H1 (cell line): ENCODE measurements at regions not wholly inside any gene's neighbourhood (a gene's known extent, or its start where the extent isn't known, plus 50 kb on each side); places are given as distances from the start of the nearest gene placed in this dataset.

Experiments used
- CTCF ChIA-PET: fragments of 300-600 bp; sonication (Branson Sonifier 250); formaldehyde crosslinking; loops from one replicate; lab custom pipeline; 2021; ENCODE audit not compliant: partially characterized antibody; lab: Charles Lee
- POLR2A ChIA-PET: fragments of 300-600 bp; sonication (Branson Sonifier 250); formaldehyde crosslinking; loops from one replicate; lab custom pipeline; 2021; ENCODE audit warnings: inconsistent platforms; ENCODE audit not compliant: partially characterized antibody; lab: Charles Lee
- DNase-seq, 2 experiments: peaks; one replicate each; pipeline versions ENCODE4 v3.0.0 to v3.0.0-alpha.2; 2010 to 2022; ENCODE audit warnings: low spot score in 2 of 2, low read depth in 1 of 2, mixed read lengths in 1 of 2
- FAIRE-seq: peaks from 2 replicates; lab custom pipeline; 2011; peaks lifted over from hg19 to GRCh38; lab: Jason Lieb, UNC
- H2AFZ ChIP-seq: 2 replicates; pipeline ENCODE4 v1.8.1; 2012; ENCODE audit warnings: low read length, inconsistent platforms
- H2AK5ac ChIP-seq: 2 replicates; pipeline ENCODE4 v1.6.1; 2013; ENCODE audit warnings: low read depth, low read length
- H2BK120ac ChIP-seq: replicated peaks from 2 replicates; pipeline ENCODE3; 2013; ENCODE audit warnings: low read depth, low read length, inconsistent platforms
- H2BK12ac ChIP-seq: 2 replicates; pipeline ENCODE4 v1.6.1; 2013; ENCODE audit warnings: low read depth, low read length
- H2BK15ac ChIP-seq: 2 replicates; pipeline ENCODE4 v1.6.1; 2013; ENCODE audit warnings: low read length
- H2BK20ac ChIP-seq: 2 replicates; pipeline ENCODE4 v1.6.1; 2013; ENCODE audit warnings: low read length
- H2BK5ac ChIP-seq: 2 replicates; pipeline ENCODE4 v1.6.1; 2013; ENCODE audit warnings: low read depth, low read length
- H3K14ac ChIP-seq: 2 replicates; pipeline ENCODE4 v1.6.1; 2013; ENCODE audit warnings: inconsistent platforms; ENCODE audit not compliant: insufficient read length
- H3K18ac ChIP-seq: 2 replicates; pipeline ENCODE4 v1.6.1; 2013; ENCODE audit warnings: low read length; ENCODE audit errors: extremely low read depth
- H3K23ac ChIP-seq: 2 replicates; pipeline ENCODE4 v1.6.1; 2013; ENCODE audit warnings: inconsistent platforms; ENCODE audit not compliant: insufficient read length
- H3K23me2 ChIP-seq: 2 replicates; pipeline ENCODE4 v1.6.1; 2013; ENCODE audit warnings: low read depth, low read length
- H3K27ac ChIP-seq: 2 replicates; pipeline ENCODE4 v1.6.1; 2011; ENCODE audit warnings: low read depth, low read length, inconsistent platforms
- H3K27me3 ChIP-seq, 4 experiments: replicated peaks in 1 of 4; 1 replicate in 1 of 4; 2 replicates in 3 of 4; pipeline versions ENCODE4 v1.6.1 to v1.8.1; 2011 to 2013; ENCODE audit warnings: low read length in 3 of 4, mild to moderate bottlenecking in 3 of 4, inconsistent platforms in 2 of 4, mixed read lengths in 2 of 4, moderate library complexity in 1 of 4; ENCODE audit not compliant: control insufficient read depth in 3 of 4, insufficient read depth in 3 of 4; ENCODE audit errors: extremely low read depth in 1 of 4
- H3K36me3 ChIP-seq, 4 experiments: 2 replicates each; pipeline versions ENCODE4 v1.6.1 to v1.8.1; 2011 to 2013; ENCODE audit warnings: mild to moderate bottlenecking in 4 of 4, low read length in 3 of 4, moderate library complexity in 2 of 4, control low read depth in 1 of 4, inconsistent platforms in 1 of 4; ENCODE audit not compliant: insufficient read depth in 4 of 4, control insufficient read depth in 2 of 4
- H3K4ac ChIP-seq: replicated peaks from 2 replicates; pipeline ENCODE3; 2013; ENCODE audit warnings: low read length, low read depth, mixed read lengths, inconsistent platforms; ENCODE audit not compliant: insufficient read length
- H3K4me1 ChIP-seq, 4 experiments: replicated peaks in 1 of 4; 1 replicate in 1 of 4; 2 replicates in 3 of 4; pipeline versions ENCODE4 v1.6.1 to v1.8.1; 2011 to 2013; ENCODE audit warnings: low read length in 3 of 4, inconsistent platforms in 2 of 4, mixed read lengths in 1 of 4; ENCODE audit not compliant: insufficient read depth in 4 of 4, control insufficient read depth in 3 of 4
- H3K4me2 ChIP-seq, 2 experiments: 2 replicates each; pipeline versions ENCODE4 v1.6.1 to v1.8.1; 2011 to 2013; ENCODE audit warnings: low read depth in 2 of 2, low read length in 2 of 2, control low read depth in 1 of 2, inconsistent platforms in 1 of 2, mild to moderate bottlenecking in 1 of 2; ENCODE audit not compliant: insufficient read depth in 1 of 2
- H3K4me3 ChIP-seq, 4 experiments: fragments of 200-600, 300-600 bp in 1 of 4; sonication (generic), shearing (Covaris generic), sonication (Bioruptor Twin) in 1 of 4; 2 replicates each; pipeline versions ENCODE4 v1.5.1 to v1.8.1; 2011 to 2016; ENCODE audit warnings: low read length in 4 of 4, low read depth in 3 of 4, control low read depth in 2 of 4, inconsistent platforms in 2 of 4, mild to moderate bottlenecking in 2 of 4, mixed read lengths in 1 of 4, moderate library complexity in 1 of 4; ENCODE audit not compliant: insufficient read depth in 2 of 4; ENCODE audit errors: extremely low read depth in 1 of 4
- H3K56ac ChIP-seq: replicated peaks from 2 replicates; pipeline ENCODE3; 2013; ENCODE audit warnings: low read depth, mild to moderate bottlenecking, mixed read lengths, low read length, inconsistent platforms; ENCODE audit not compliant: insufficient read length
- H3K79me1 ChIP-seq: 2 replicates; pipeline ENCODE4 v1.6.1; 2013; ENCODE audit warnings: low read depth, low read length, control low read depth
- H3K79me2 ChIP-seq, 2 experiments: 2 replicates each; pipeline versions ENCODE4 v1.6.1 to v1.8.1; 2012 to 2013; ENCODE audit warnings: low read length in 2 of 2, mild to moderate bottlenecking in 2 of 2, inconsistent platforms in 1 of 2; ENCODE audit not compliant: insufficient read depth in 2 of 2, control insufficient read depth in 1 of 2
- H3K9ac ChIP-seq, 4 experiments: replicated peaks in 1 of 4; 1 replicate in 1 of 4; 2 replicates in 3 of 4; pipeline versions ENCODE4 v1.6.1 to v1.8.1; 2011 to 2013; ENCODE audit warnings: low read depth in 3 of 4, low read length in 3 of 4, control low read depth in 2 of 4, mild to moderate bottlenecking in 2 of 4, moderate library complexity in 2 of 4, inconsistent platforms in 1 of 4; ENCODE audit errors: extremely low read depth in 1 of 4
- H3K9me3 ChIP-seq, 2 experiments: 2 replicates each; pipeline versions ENCODE4 v1.6.1 to v1.8.1; 2012 to 2013; ENCODE audit warnings: mild to moderate bottlenecking in 2 of 2, moderate library complexity in 2 of 2, control low read depth in 1 of 2, inconsistent platforms in 1 of 2, low read depth in 1 of 2, low read length in 1 of 2, mixed read lengths in 1 of 2; ENCODE audit not compliant: insufficient read depth in 2 of 2
- H4K20me1 ChIP-seq, 2 experiments: replicated peaks in 1 of 2; 2 replicates each; pipeline versions ENCODE3 to v1.8.1; 2011 to 2013; ENCODE audit warnings: inconsistent platforms in 2 of 2, low read length in 2 of 2, mild to moderate bottlenecking in 1 of 2; ENCODE audit not compliant: insufficient read depth in 2 of 2, control insufficient read depth in 1 of 2
- H4K5ac ChIP-seq: 2 replicates; pipeline ENCODE4 v1.6.1; 2013; ENCODE audit warnings: low read length, low read depth, mixed read lengths, inconsistent platforms; ENCODE audit not compliant: insufficient read length
- H4K8ac ChIP-seq: 2 replicates; pipeline ENCODE4 v1.8.0; 2013; ENCODE audit warnings: mild to moderate bottlenecking, moderate library complexity, low read length, inconsistent platforms; ENCODE audit not compliant: insufficient read depth; ENCODE audit errors: extremely low read depth
- H4K91ac ChIP-seq: replicated peaks from 2 replicates; pipeline ENCODE3; 2013; ENCODE audit warnings: low read length, mixed read lengths, inconsistent platforms; ENCODE audit not compliant: insufficient read length
- ASH2L ChIP-seq: fragments of 200-600, 300-600 bp; sonication (generic); IDR thresholded peaks from one replicate; pipeline ENCODE4 v1.7.1; 2017; ENCODE audit warnings: low read length
- BCL11A ChIP-seq, 2 experiments: IDR thresholded peaks; one replicate each; pipeline ENCODE4 v1.6.1; 2011; ENCODE audit warnings: low read depth in 2 of 2, low read length in 2 of 2, mild to moderate bottlenecking in 2 of 2
- CBX5 ChIP-seq: fragments of 300-800, 300-1000 bp; sonication (generic); IDR thresholded peaks from 2 replicates; pipeline ENCODE4 v1.7.1; 2016; ENCODE audit warnings: antibody characterized with exemption, low read length, low read depth
- CTBP2 ChIP-seq: IDR thresholded peaks from 2 replicates; pipeline ENCODE4 v1.7.0; 2011; ENCODE audit warnings: borderline replicate concordance, mild to moderate bottlenecking, moderate library complexity, mixed read lengths, low read length; ENCODE audit not compliant: insufficient read depth, insufficient read length
- EP300 ChIP-seq, 2 experiments: IDR thresholded peaks; 1 replicate in 1 of 2; 2 replicates in 1 of 2; pipeline ENCODE4 v1.6.1; 2011 to 2012; ENCODE audit warnings: low read depth in 2 of 2, low read length in 2 of 2, mild to moderate bottlenecking in 2 of 2, borderline replicate concordance in 1 of 2, inconsistent platforms in 1 of 2, moderate library complexity in 1 of 2
- FOSL1 ChIP-seq: IDR thresholded peaks from 2 replicates; pipeline ENCODE4 v1.6.1; 2011; ENCODE audit warnings: mild to moderate bottlenecking, low read depth, low read length, moderate library complexity; ENCODE audit not compliant: insufficient read depth
- NRF1 ChIP-seq: IDR thresholded peaks from 2 replicates; pipeline ENCODE4 v1.6.1; 2011; ENCODE audit warnings: mild to moderate bottlenecking, low read depth, low read length, improper control_type of control experiment
- POLR2AphosphoS5 ChIP-seq: IDR thresholded peaks from 2 replicates; pipeline ENCODE4 v1.6.1; 2011; ENCODE audit warnings: low read depth, low read length
- SUZ12 ChIP-seq: fragments of 200-600 bp; sonication (generic); IDR thresholded peaks from 2 replicates; pipeline ENCODE4 v1.6.1; 2012; ENCODE audit warnings: mild to moderate bottlenecking, inconsistent platforms, low read length, moderate library complexity, mixed read lengths
- WGBS, 2 experiments: shearing (Covaris generic) in 1 of 2; methylation state at CpG; one replicate each; pipeline versions ENCODE4 v1.1.6 to v1.1.7; 2013 to 2015; ENCODE audit warnings: low lambda C conversion rate in 2 of 2, mixed read lengths in 2 of 2, inconsistent platforms in 1 of 2, low coverage in 1 of 2, missing lambda C conversion rate in 1 of 2; ENCODE audit not compliant: insufficient replicate concordance in 2 of 2, insufficient coverage in 1 of 2, insufficient read length in 1 of 2; ENCODE audit errors: extremely low coverage in 1 of 2, missing lambda C conversion rate in 1 of 2; 5-methylcytosine and 5-hydroxymethylcytosine counted together

GRCh38 chr12:97323154-97323553 lies 139.4 kb upstream of the RMST start:
- Histone ChIP-seq H3K9me3 (no peaks in the 10 kb centered on the region), H3K27ac (no peak overlapping the region), H4K91ac (no peak overlapping the region), H2BK5ac (peak overlapping the region; percentile 14; the same call in 1 of the 2 replicates), H3K4me1 (peaks cover 3 to 24% (median 15%) of the 10 kb centered on the region in 4 experiments; a peak in 6 of 7 replicates), H3K27me3 (peaks cover 0 to 4% (median 2%) of the 10 kb centered on the region in 4 experiments; a peak in 1 of 7 replicates), H2BK12ac (0 out of 2 replicates have a peak overlapping the region, but pooled peaks have one; percentile 27), H3K79me1 (no peaks in the 10 kb centered on the region), H2BK20ac (no peak overlapping the region), H3K9ac (no peak overlapping the region), H3K36me3 (no peaks in the 10 kb centered on the region), H2BK120ac (no peak overlapping the region), H2BK15ac (0 out of 2 replicates have a peak overlapping the region, but pooled peaks have one; percentile 48), H2AK5ac (no peak overlapping the region), H3K79me2 (no peaks in the 10 kb centered on the region), H3K23me2 (no peaks in the 10 kb centered on the region), H3K4me3 (peak overlapping the region in 1 of 4 experiments; percentile 3; a peak in 1 of 8 replicates), H3K56ac (no peak overlapping the region), H3K18ac (peak overlapping the region; percentile 10; the same call in 1 of the 2 replicates), H3K23ac (no peak overlapping the region), H4K5ac (no peak overlapping the region), H4K8ac (no peak overlapping the region), H3K4me2 (peak overlapping the region; percentile 24 to 32; a peak in 2 of 4 replicates), H4K20me1 (no peaks in the 10 kb centered on the region), H3K4ac (no peak overlapping the region), H2AFZ (no peak overlapping the region), H3K14ac (no peak overlapping the region)
- ChIA-PET POLR2A (no interaction called here), CTCF (interaction anchor here (0.9 to 3.0 kb wide), 6 partner anchors 12 to 174 kb away, joined by 3 to 11 read pairs (median 4); no protein-coding TSS in a partner anchor)
- 61% methylated on average over 4 of the region's 4 CpGs; no CpG with 5 or more reads in 1 of the 2 experiments for WGBS, 2 experiments
- DNase-seq (no peak), FAIRE-seq (peak; percentile 45)
- TF ChIP-seq SUZ12 (no peak), FOSL1 (no peak), EP300 (IDR thresholded peaks at IDR 0.05; ENCODE audit: borderline replicate concordance in 1 of 2, low read depth in 2 of 2, low read length in 2 of 2) (no peak), POLR2AphosphoS5 (no peak), NRF1 (no peak), CTBP2 (no peak), CBX5 (no peak), ASH2L (no peak), BCL11A (IDR thresholded peaks at IDR 0.05; ENCODE audit: low read depth in 2 of 2, low read length in 2 of 2) (no peak)
